ENCODE measurements at regions not wholly inside any gene's neighbourhood (a gene's known extent, or its start where the extent isn't known, plus 50 kb on each side); places are given as distances from the start of the nearest gene placed in this dataset.

DNA sequence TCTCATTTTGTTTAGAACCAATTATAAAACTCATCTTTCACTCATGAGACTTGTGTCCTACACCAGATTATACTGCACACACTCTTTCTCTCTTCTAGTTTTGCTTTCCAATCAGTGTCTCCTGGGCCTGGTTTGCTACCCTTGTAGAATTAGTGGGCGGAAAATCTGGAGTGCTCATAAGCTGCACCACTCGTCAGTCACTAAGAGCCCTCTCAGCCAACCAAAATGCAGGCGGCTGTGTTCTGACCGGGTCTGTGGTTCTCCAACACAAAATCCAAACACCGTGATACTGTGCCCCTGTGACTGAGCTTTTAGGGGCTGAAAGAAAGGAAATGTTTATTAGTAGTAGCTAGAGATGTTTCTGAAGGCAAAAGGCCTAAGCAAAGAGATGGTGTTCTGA, 83.7 kb upstream of the OBI1 start (continued):
- TF ChIP-seq SIRT6 (IDR thresholded peaks at IDR 0.05; ENCODE audit: low read length): no peak
- no peak for TF ChIP-seq HDAC2 (IDR thresholded peaks at IDR 0.05; ENCODE audit: borderline replicate concordance in 1 of 2, low read depth in 2 of 2, low read length in 2 of 2)
- no peak for TF ChIP-seq BCL11A (IDR thresholded peaks at IDR 0.05; ENCODE audit: low read depth in 2 of 2, low read length in 2 of 2)

Data from H1 (cell line).